ENCODE measurements at regions not wholly inside any gene's neighbourhood (a gene's known extent, or its start where the extent isn't known, plus 50 kb on each side); places are given as distances from the start of the nearest gene placed in this dataset.
"Not testable (repeated sequence)": the region's sequence is repeated elsewhere in the genome, so short reads cannot be mapped to it uniquely, and the experiment has no call there.

DNA sequence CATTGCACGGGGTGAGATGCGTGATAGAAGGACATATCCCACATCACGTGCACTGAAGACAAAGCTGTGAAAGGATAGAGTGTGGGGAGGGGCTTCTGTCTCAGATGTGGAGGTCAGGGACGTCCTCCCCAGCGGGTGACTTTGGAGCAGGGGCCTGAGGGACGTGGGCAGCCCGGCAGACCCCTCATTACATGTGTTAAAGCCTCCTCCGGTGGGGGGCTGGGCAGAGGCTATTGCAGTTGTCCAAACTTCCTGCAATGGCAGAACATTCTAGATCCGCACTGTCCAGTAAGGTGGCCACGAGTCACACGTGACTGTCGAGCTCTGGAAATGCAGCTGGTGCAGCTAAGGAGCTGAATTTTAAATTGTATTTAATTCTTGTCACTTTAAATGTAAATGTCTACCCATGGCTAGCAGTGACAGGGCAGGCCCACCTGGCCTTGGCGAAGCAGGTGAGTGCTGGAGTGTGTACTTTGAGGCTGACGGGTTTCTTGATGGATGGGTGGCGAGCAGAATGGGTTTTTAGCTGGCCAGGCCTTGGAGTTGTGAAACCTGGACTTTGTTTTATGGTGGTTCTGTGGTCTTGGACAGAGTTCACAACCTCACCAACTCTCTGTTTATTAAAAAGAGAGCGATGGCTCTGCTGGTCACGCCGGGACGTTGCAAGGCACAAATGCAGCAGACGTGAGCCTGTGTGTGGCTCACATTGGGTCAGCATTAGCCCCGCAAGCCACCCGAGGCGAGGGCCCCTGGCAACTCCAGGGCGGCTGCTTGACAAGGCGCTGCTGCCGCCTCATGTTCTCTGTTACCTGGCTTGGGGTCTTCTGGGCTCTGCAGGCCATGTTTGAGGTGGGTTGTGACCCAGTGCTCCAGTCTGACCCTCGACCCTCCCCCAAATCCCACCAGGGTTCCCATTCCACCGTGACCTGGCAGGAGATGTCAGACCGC, 177.6 kb downstream of the NPIPB11 start:
- TF ChIP-seq, protein P1, sequence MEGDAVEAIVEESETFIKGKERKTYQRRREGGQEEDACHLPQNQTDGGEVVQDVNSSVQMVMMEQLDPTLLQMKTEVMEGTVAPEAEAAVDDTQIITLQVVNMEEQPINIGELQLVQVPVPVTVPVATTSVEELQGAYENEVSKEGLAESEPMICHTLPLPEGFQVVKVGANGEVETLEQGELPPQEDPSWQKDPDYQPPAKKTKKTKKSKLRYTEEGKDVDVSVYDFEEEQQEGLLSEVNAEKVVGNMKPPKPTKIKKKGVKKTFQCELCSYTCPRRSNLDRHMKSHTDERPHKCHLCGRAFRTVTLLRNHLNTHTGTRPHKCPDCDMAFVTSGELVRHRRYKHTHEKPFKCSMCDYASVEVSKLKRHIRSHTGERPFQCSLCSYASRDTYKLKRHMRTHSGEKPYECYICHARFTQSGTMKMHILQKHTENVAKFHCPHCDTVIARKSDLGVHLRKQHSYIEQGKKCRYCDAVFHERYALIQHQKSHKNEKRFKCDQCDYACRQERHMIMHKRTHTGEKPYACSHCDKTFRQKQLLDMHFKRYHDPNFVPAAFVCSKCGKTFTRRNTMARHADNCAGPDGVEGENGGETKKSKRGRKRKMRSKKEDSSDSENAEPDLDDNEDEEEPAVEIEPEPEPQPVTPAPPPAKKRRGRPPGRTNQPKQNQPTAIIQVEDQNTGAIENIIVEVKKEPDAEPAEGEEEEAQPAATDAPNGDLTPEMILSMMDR (IDR thresholded peaks at IDR 0.05) = not testable (repeated sequence)
- not testable (repeated sequence) for TF ChIP-seq POLR2AphosphoS5, EP300, POLR2A (IDR thresholded peaks at IDR 0.05)

All from suprapubic skin (tissue), 4 donors.